Heart left ventricle (tissue), 13 donors: ENCODE measurements at regions not wholly inside any gene's neighbourhood (a gene's known extent, or its start where the extent isn't known, plus 50 kb on each side); places are given as distances from the start of the nearest gene placed in this dataset.

ENCODE experiments used
- CTCF ChIP-seq, 12 donors: fragments of 200-600 bp; sonication (generic) in 4 of 12; IDR thresholded peaks; one replicate each; pipeline versions ENCODE4 v1.5.0 to v1.8.0; 2018 to 2022; ENCODE audit warnings: antibody characterized with exemption in 12 of 12, mild to moderate bottlenecking in 5 of 12
- POLR2A ChIP-seq, 2 donors: fragments of 450-650 bp; IDR thresholded peaks; one replicate each; pipeline ENCODE4 v1.6.1; 2017; ENCODE audit warnings: antibody characterized with exemption in 2 of 2, mild to moderate bottlenecking in 2 of 2, moderate library complexity in 2 of 2
- donor health status: ischemic (EF 13 %, LVEDD 7.1; RV severe dilation, severe dysfunction).
- donor health status: DM: no; HTN: yes; CAD: no.
- donor health status: DM: no; HTN: no; CAD: no.
- donor health status: ischemic (EF 25% LVEDD 6.9; RV normal size, moderate dysfunction).
- donor health status: ischemic (EF 25% LVEDD 5.7; RV mildly dilated, moderate dysfunction).
- donor health status: ischemic (EF 35%, LVEDD 5.7; RV mildly dilated, moderate dysfunction).
- donor health status: nonischemic (EF 11% LVEDD 7.7; RV severe dilation, severe dysfunction).
- donor health status: DM: yes; HTN: yes; CAD: no.
- donor health status: PGD.
- donor health status: ischemic (EF 29% LVEDD 5.4; RV normal size, mild dysfunction).
- donor health status: nonischemic (EF 23%, LVEDD 6.1; RV moderate dilation, normal function).

GRCh38 chr18:55147791-55148190, 188.5 kb upstream of the CCDC68 start:
- TF ChIP-seq CTCF (IDR thresholded peaks at IDR 0.05), result no peak
- TF ChIP-seq POLR2A (IDR thresholded peaks at IDR 0.05), result no peak
